Keratinocyte (primary cell): ENCODE measurements at regions not wholly inside any gene's neighbourhood (a gene's known extent, or its start where the extent isn't known, plus 50 kb on each side); places are given as distances from the start of the nearest gene placed in this dataset.

Experiments
- DNase-seq: peaks from one replicate; pipeline ENCODE4 v3.0.0-alpha.2; 2011; ENCODE audit warnings: low read depth, missing footprints, low spot score
- FAIRE-seq: peaks from 2 replicates; lab custom pipeline; 2011; peaks lifted over from hg19 to GRCh38; lab: Jason Lieb, UNC
- H2AFZ ChIP-seq: 2 replicates; pipeline ENCODE4 v1.6.0; 2012; ENCODE audit warnings: low read length, control low read depth, inconsistent platforms; ENCODE audit not compliant: control insufficient read depth
- H3K27ac ChIP-seq: 2 replicates; pipeline ENCODE4 v1.5.1; 2011; ENCODE audit warnings: low read length; ENCODE audit not compliant: control insufficient read depth, insufficient read depth
- H3K27me3 ChIP-seq: 3 replicates; pipeline ENCODE4 v1.6.0; 2011; ENCODE audit warnings: low read length; ENCODE audit not compliant: control insufficient read depth, insufficient read depth; ENCODE audit errors: extremely low read depth
- H3K36me3 ChIP-seq, 2 experiments: 2 replicates in 1 of 2; 3 replicates in 1 of 2; pipeline ENCODE4 v1.5.1; 2011; ENCODE audit warnings: low read length in 2 of 2, mild to moderate bottlenecking in 1 of 2; ENCODE audit not compliant: control insufficient read depth in 2 of 2, insufficient read depth in 2 of 2; ENCODE audit errors: extremely low read depth in 1 of 2
- H3K4me1 ChIP-seq: 3 replicates; pipeline ENCODE4 v1.5.1; 2011; ENCODE audit warnings: low read length; ENCODE audit not compliant: control insufficient read depth, insufficient read depth; ENCODE audit errors: extremely low read depth
- H3K4me2 ChIP-seq: 3 replicates; pipeline ENCODE4 v1.6.0; 2011; ENCODE audit warnings: low read depth, low read length; ENCODE audit not compliant: control insufficient read depth, insufficient read depth; ENCODE audit errors: extremely low read depth
- H3K4me3 ChIP-seq, 3 experiments: fragments of 200-600 bp in 1 of 3; sonication (generic) in 1 of 3; 2 replicates in 2 of 3; 3 replicates in 1 of 3; pipeline ENCODE4 v1.5.1; 2011 to 2016; ENCODE audit warnings: low read length in 3 of 3, mild to moderate bottlenecking in 3 of 3, control low read depth in 2 of 3, inconsistent platforms in 1 of 3, low read depth in 1 of 3, mixed read lengths in 1 of 3, mixed run types in 1 of 3, moderate library complexity in 1 of 3; ENCODE audit not compliant: control insufficient read depth in 2 of 3, insufficient read depth in 2 of 3; ENCODE audit errors: extremely low read depth in 1 of 3
- H3K79me2 ChIP-seq: 2 replicates; pipeline ENCODE4 v1.6.0; 2012; ENCODE audit warnings: low read length; ENCODE audit not compliant: control insufficient read depth, insufficient read depth
- H3K9ac ChIP-seq: 3 replicates; pipeline ENCODE4 v1.6.0; 2011; ENCODE audit warnings: low read length; ENCODE audit not compliant: control insufficient read depth, insufficient read depth; ENCODE audit errors: extremely low read depth
- H3K9me1 ChIP-seq: 3 replicates; pipeline ENCODE4 v1.6.0; 2011; ENCODE audit warnings: low read length; ENCODE audit not compliant: control insufficient read depth, insufficient read depth; ENCODE audit errors: extremely low read depth
- H3K9me3 ChIP-seq: 2 replicates; pipeline ENCODE4 v1.5.1; 2012; ENCODE audit warnings: low read depth, low read length; ENCODE audit not compliant: control insufficient read depth
- H4K20me1 ChIP-seq: 3 replicates; pipeline ENCODE4 v1.6.0; 2011; ENCODE audit warnings: low read length; ENCODE audit not compliant: control insufficient read depth, insufficient read depth; ENCODE audit errors: extremely low read depth
- EZH2 ChIP-seq: IDR thresholded peaks from one replicate; pipeline ENCODE4 v1.6.1; 2012; ENCODE audit warnings: inconsistent platforms, mild to moderate bottlenecking, low read length, moderate library complexity
- dilution Hi-C: fragments of 300-500 bp; cut with MboI; formaldehyde crosslinking; loops from one replicate; pipeline ENCODE4 v1.7.0; 2020; ENCODE audit warnings: low sequenced_read_pairs; ENCODE audit not compliant: extremely low pct_ligation_motif_present
- TF ChIP-seq, protein P1 (sequence below), 3 experiments: IDR thresholded peaks in 1 of 3; conservative IDR thresholded peaks in 1 of 3; optimal IDR thresholded peaks in 1 of 3; 2 replicates in 2 of 3; 3 replicates in 1 of 3; pipeline versions ENCODE3 to v1.5.1; 2011; ENCODE audit warnings: low read length in 3 of 3, mild to moderate bottlenecking in 3 of 3, moderate library complexity in 2 of 3, control low read depth in 1 of 3, inconsistent platforms in 1 of 3; ENCODE audit not compliant: insufficient read depth in 2 of 3; ENCODE audit errors: extremely low read depth in 1 of 3

DNA sequence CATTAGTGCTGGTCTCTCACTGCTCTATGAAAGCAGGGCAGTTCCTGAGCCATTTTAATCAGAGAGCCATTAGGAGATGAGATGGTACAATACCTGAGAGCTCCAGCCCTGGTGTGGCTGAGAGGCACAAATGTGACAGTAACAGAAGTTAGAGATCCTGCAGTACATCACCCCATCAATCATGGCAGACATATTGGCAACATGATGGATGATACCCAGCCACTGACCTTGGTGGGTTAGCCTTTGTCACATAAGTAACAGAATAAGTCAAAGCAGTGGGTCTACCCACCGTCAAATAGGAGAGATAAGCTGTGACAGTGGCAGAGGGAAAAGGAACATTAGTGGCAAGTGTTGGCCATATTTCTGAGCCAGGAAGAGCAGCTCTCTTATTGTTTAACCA is 53.3 kb upstream of the NXPH1 start:
- Histone ChIP-seq H3K79me2 (no peaks in the 10 kb centered on the region), H3K4me1 (no peaks in the 10 kb centered on the region), H2AFZ (no peak overlapping the region), H3K4me2 (no peak overlapping the region), H3K9me1 (no peaks in the 10 kb centered on the region), H3K27ac (no peak overlapping the region), H4K20me1 (no peaks in the 10 kb centered on the region), H3K4me3 (no peak overlapping the region), H3K9ac (no peak overlapping the region), H3K36me3 (no peaks in the 10 kb centered on the region), H3K27me3 (no peaks in the 10 kb centered on the region), H3K9me3 (no peaks in the 10 kb centered on the region)
- DNase-seq (no peak), FAIRE-seq (no peak)
- dilution Hi-C loops: no loop called here
- TF ChIP-seq EZH2: no peak
- TF ChIP-seq, protein P1, sequence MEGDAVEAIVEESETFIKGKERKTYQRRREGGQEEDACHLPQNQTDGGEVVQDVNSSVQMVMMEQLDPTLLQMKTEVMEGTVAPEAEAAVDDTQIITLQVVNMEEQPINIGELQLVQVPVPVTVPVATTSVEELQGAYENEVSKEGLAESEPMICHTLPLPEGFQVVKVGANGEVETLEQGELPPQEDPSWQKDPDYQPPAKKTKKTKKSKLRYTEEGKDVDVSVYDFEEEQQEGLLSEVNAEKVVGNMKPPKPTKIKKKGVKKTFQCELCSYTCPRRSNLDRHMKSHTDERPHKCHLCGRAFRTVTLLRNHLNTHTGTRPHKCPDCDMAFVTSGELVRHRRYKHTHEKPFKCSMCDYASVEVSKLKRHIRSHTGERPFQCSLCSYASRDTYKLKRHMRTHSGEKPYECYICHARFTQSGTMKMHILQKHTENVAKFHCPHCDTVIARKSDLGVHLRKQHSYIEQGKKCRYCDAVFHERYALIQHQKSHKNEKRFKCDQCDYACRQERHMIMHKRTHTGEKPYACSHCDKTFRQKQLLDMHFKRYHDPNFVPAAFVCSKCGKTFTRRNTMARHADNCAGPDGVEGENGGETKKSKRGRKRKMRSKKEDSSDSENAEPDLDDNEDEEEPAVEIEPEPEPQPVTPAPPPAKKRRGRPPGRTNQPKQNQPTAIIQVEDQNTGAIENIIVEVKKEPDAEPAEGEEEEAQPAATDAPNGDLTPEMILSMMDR (optimal IDR thresholded peaks at IDR 0.05 in 1 of 3, IDR thresholded peaks at IDR 0.05 in 1 of 3, conservative IDR thresholded peaks at IDR 0.05 in 1 of 3; ENCODE audit: extremely low read depth in 1 of 3, insufficient read depth in 2 of 3, low read length in 3 of 3): no peak

DNA sequence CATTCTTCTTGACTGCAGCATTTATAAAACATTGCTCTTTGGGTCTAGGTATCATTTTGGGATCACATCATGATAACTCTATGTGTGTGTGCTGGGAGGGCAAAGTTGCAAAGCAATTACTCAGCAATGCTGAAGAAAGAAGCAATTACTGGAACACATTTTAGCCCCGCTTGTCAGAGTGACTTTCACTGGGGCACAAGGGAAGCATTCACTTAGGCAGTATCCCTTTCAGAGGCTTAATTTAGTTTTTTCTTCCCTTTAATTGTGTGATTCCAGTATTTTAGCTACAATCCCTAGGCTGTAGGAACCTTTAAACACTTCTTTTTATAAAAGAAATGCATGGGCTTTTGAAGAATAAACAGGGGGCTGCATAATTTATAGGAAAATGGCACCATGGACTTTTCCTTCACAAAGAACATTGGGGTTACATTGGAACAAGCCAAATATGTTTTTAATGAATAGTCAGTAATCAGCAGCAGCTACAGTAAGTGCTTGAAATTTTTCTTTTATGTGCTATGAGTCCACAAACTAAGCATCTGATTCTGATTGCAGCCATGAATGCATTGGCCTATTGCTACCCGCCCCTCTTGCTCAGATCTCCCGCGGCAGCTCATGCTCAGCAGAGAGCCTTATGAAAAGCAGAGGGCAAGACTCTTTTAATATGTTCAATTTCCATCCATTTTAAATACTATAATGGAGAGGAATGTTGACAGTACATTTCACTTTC is 51.2 kb upstream of the NXPH1 start:
- dilution Hi-C loops: no loop called here
- H3K4me2 ChIP-seq: no peak overlapping the region
- H3K27ac ChIP-seq: no peak overlapping the region
- no peaks in the 10 kb centered on the region for H3K36me3 ChIP-seq
- FAIRE-seq: no peak
- no peaks in the 10 kb centered on the region for H3K9me3 ChIP-seq
- H3K27me3 ChIP-seq: no peaks in the 10 kb centered on the region
- no peak overlapping the region for H2AFZ ChIP-seq
- no peak for TF ChIP-seq EZH2
- TF ChIP-seq, protein P1 (optimal IDR thresholded peaks at IDR 0.05 in 1 of 3, IDR thresholded peaks at IDR 0.05 in 1 of 3, conservative IDR thresholded peaks at IDR 0.05 in 1 of 3; ENCODE audit: extremely low read depth in 1 of 3, insufficient read depth in 2 of 3, low read length in 3 of 3): no peak
- no peak overlapping the region for H3K9ac ChIP-seq
- no peak overlapping the region for H3K4me3 ChIP-seq
- no peaks in the 10 kb centered on the region for H3K9me1 ChIP-seq
- H4K20me1 ChIP-seq: no peaks in the 10 kb centered on the region
- no peaks in the 10 kb centered on the region for H3K79me2 ChIP-seq
- no peak for DNase-seq
- H3K4me1 ChIP-seq: no peaks in the 10 kb centered on the region
